ENCODE measurements at regions not wholly inside any gene's neighbourhood (a gene's known extent, or its start where the extent isn't known, plus 50 kb on each side); places are given as distances from the start of the nearest gene placed in this dataset.

- TF ChIP-seq ZNF449 (CRISPR knock-in tag; IDR thresholded peaks at IDR 0.05) (no peak), GATA2 (CRISPR knock-in tag; IDR thresholded peaks at IDR 0.05) (no peak), ZBED1 (IDR thresholded peaks at IDR 0.05) (no peak), ZBTB40 (IDR thresholded peaks at IDR 0.05) (no peak), ZBTB40 (CRISPR knock-in tag; IDR thresholded peaks at IDR 0.05) (no peak), MTA3 (IDR thresholded peaks at IDR 0.05; ENCODE audit: borderline replicate concordance) (no peak), KLF16 (IDR thresholded peaks at IDR 0.05) (no peak), ZNF695 (CRISPR knock-in tag; IDR thresholded peaks at IDR 0.05) (no peak)
These were observed 59.1 kb upstream of the ALDH1A1 start for GRCh38 chr9:73011956-73012355.
